Osteocyte (in vitro differentiated cells): ENCODE measurements at regions not wholly inside any gene's neighbourhood (a gene's known extent, or its start where the extent isn't known, plus 50 kb on each side); places are given as distances from the start of the nearest gene placed in this dataset.

Experiments
- DNase-seq: peaks from one replicate; pipeline ENCODE4 v3.0.0; 2021; ENCODE audit warnings: mixed read lengths; ENCODE audit not compliant: unreplicated experiment; ENCODE audit errors: extremely low spot score
- H3K27ac Mint-ChIP-seq: one replicate; pipeline ENCODE4 v1.8.0; 2021; ENCODE audit warnings: mild to moderate bottlenecking, mixed read lengths; ENCODE audit not compliant: unreplicated experiment
- H3K27me3 Mint-ChIP-seq: one replicate; pipeline ENCODE4 v1.8.0; 2021; ENCODE audit warnings: mixed read lengths; ENCODE audit not compliant: unreplicated experiment
- H3K36me3 Mint-ChIP-seq: one replicate; pipeline ENCODE4 v1.8.0; 2021; ENCODE audit warnings: mixed read lengths; ENCODE audit not compliant: unreplicated experiment
- H3K4me1 Mint-ChIP-seq: one replicate; pipeline ENCODE4 v1.8.0; 2021; ENCODE audit warnings: mixed read lengths; ENCODE audit not compliant: unreplicated experiment
- H3K4me3 Mint-ChIP-seq: one replicate; pipeline ENCODE4 v1.8.0; 2021; ENCODE audit warnings: mild to moderate bottlenecking, moderate library complexity, mixed read lengths; ENCODE audit not compliant: unreplicated experiment
- H3K9me3 Mint-ChIP-seq: one replicate; pipeline ENCODE4 v1.8.0; 2021; ENCODE audit warnings: mixed read lengths; ENCODE audit not compliant: unreplicated experiment
- CTCF ChIP-seq: fragments of 200-600 bp; sonication (generic); IDR thresholded peaks from 2 replicates; pipeline ENCODE4 v1.5.0; 2021; ENCODE audit warnings: antibody characterized with exemption, mild to moderate bottlenecking, moderate library complexity

GRCh38 chr5:167346461-167346860, 945.0 kb upstream of the WWC1 start:
- Mint-ChIP-seq H3K4me1 (no peaks in the 10 kb centered on the region), H3K36me3 (no peaks in the 10 kb centered on the region), H3K27ac (no peak overlapping the region), H3K9me3 (no peaks in the 10 kb centered on the region), H3K4me3 (no peak overlapping the region), H3K27me3 (peaks cover 16% of the 10 kb centered on the region)
- DNase-seq: no peak
- TF ChIP-seq CTCF: no peak

- H3K27me3 Mint-ChIP-seq: peaks cover 16% of the 10 kb centered on the region
- no peak overlapping the region for H3K4me3 Mint-ChIP-seq
- no peak for TF ChIP-seq CTCF
- H3K9me3 Mint-ChIP-seq: no peaks in the 10 kb centered on the region
- no peaks in the 10 kb centered on the region for H3K36me3 Mint-ChIP-seq
- DNase-seq: no peak
- no peak overlapping the region for H3K27ac Mint-ChIP-seq
- no peaks in the 10 kb centered on the region for H3K4me1 Mint-ChIP-seq
These were observed 943.1 kb upstream of the WWC1 start for GRCh38 chr5:167348251-167348926.

GRCh38 chr5:167348980-167349379, 942.5 kb upstream of the WWC1 start:
- DNase-seq: no peak
- H3K9me3 Mint-ChIP-seq: no peaks in the 10 kb centered on the region
- no peaks in the 10 kb centered on the region for H3K36me3 Mint-ChIP-seq
- TF ChIP-seq CTCF: no peak
- H3K27me3 Mint-ChIP-seq: peaks cover 17% of the 10 kb centered on the region
- no peak overlapping the region for H3K4me3 Mint-ChIP-seq
- no peak overlapping the region for H3K27ac Mint-ChIP-seq
- no peaks in the 10 kb centered on the region for H3K4me1 Mint-ChIP-seq

- H3K4me1 Mint-ChIP-seq: no peaks in the 10 kb centered on the region
- no peak overlapping the region for H3K4me3 Mint-ChIP-seq
These were observed 940.1 kb upstream of the WWC1 start for GRCh38 chr5:167351316-167351715.

GRCh38 chr5:167352801-167353200, 938.6 kb upstream of the WWC1 start:
- DNase-seq: no peak
- Mint-ChIP-seq H3K4me1 (no peaks in the 10 kb centered on the region), H3K4me3 (no peak overlapping the region), H3K9me3 (no peaks in the 10 kb centered on the region), H3K27me3 (peaks cover 10% of the 10 kb centered on the region), H3K36me3 (no peaks in the 10 kb centered on the region), H3K27ac (no peak overlapping the region)
- TF ChIP-seq CTCF: no peak

More at GRCh38 chr5:167351316-167351715, 940.1 kb upstream of the WWC1 start:
- no peak overlapping the region for H3K27ac Mint-ChIP-seq
- no peaks in the 10 kb centered on the region for H3K9me3 Mint-ChIP-seq
- no peak for DNase-seq
- no peaks in the 10 kb centered on the region for H3K36me3 Mint-ChIP-seq
- peaks cover 12% of the 10 kb centered on the region for H3K27me3 Mint-ChIP-seq
- no peak for TF ChIP-seq CTCF
